ENCODE measurements at regions not wholly inside any gene's neighbourhood (a gene's known extent, or its start where the extent isn't known, plus 50 kb on each side); places are given as distances from the start of the nearest gene placed in this dataset.

GRCh38 chr3:113133140-113133539 is 78.2 kb upstream of the BOC start:
- TF ChIP-seq CTCF (IDR thresholded peaks at IDR 0.05) (no peak), POLR2A (IDR thresholded peaks at IDR 0.05) (no peak), POLR2AphosphoS5 (IDR thresholded peaks at IDR 0.05) (no peak)
